ENCODE measurements at regions not wholly inside any gene's neighbourhood (a gene's known extent, or its start where the extent isn't known, plus 50 kb on each side); places are given as distances from the start of the nearest gene placed in this dataset.

DNA sequence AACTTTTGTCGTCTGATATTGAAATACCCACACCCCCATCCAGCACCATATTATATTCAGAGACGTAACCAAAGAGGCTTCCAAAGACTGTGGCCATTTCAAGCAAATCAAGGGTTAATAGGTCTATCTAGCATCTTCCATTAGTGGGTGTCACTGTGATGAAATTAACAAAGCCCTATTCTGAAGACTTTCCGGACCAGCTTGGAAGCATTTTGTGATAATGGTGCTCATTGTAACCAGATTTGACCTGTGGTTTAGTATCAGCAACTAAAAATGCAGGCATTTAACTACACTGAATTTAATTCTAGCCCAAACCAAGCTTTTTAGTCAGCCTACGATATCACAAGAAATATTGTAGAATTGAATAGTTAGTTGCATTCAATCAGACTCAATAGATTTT is 309.7 kb upstream of the TENM3 start:
- Histone ChIP-seq H3K9me2 (replicated peaks; ENCODE audit: insufficient read depth, low read length) (no peaks in the 10 kb centered on the region), H3F3A (ENCODE audit: insufficient read depth, low read length) (no peaks in the 10 kb centered on the region), H3K4me1 (ENCODE audit: low read length) (no peaks in the 10 kb centered on the region), H3K27ac (ENCODE audit: low read length) (no peak overlapping the region), H3K4me3 (ENCODE audit: low read length) (no peak overlapping the region), H4K20me1 (ENCODE audit: insufficient read depth, low read length) (no peaks in the 10 kb centered on the region), H3K9ac (ENCODE audit: low read length) (no peak overlapping the region), H3K79me2 (ENCODE audit: low read length) (no peaks in the 10 kb centered on the region), H2AFZ (ENCODE audit: low read length) (no peak overlapping the region), H3K4me2 (ENCODE audit: low read depth, low read length) (no peak overlapping the region), H3K36me3 (replicated peaks; ENCODE audit: insufficient read depth, low read length) (no peaks in the 10 kb centered on the region), H3K9me3 (replicated peaks; ENCODE audit: insufficient read depth, low read length) (no peaks in the 10 kb centered on the region), H3K27me3 (replicated peaks; ENCODE audit: insufficient read depth, low read length) (no peaks in the 10 kb centered on the region)
- no peak for DNase-seq
- no peak for TF ChIP-seq CTCF (IDR thresholded peaks at IDR 0.05; ENCODE audit: low read length)
- TF ChIP-seq EZH2 (optimal IDR thresholded peaks at IDR 0.05; ENCODE audit: low read depth, low read length) = no peak
- TF ChIP-seq EZH2phosphoT487 (IDR thresholded peaks at IDR 0.05; ENCODE audit: low read length) = no peak

DNA sequence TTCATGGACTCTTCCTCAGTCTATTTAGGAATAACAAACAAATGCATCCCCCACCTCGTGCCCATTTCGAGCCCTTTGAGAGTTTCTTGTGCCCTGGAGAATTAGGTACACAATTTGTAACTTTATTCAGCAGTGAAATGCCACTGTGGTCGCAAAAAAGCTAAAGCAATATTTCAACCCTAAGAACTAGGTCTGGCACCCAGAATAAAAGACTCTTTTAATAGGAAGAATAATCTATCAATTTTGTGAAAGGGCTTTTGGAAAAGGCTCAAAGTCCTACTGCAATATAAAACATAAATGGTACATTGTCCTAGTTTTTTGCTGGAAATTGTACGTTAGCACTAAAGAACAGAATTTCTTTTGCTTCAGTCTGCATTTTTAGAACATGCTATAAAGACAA is 304.6 kb upstream of the TENM3 start:
- TF ChIP-seq EZH2 (optimal IDR thresholded peaks at IDR 0.05; ENCODE audit: low read depth, low read length) (no peak), CTCF (IDR thresholded peaks at IDR 0.05; ENCODE audit: low read length) (no peak), EZH2phosphoT487 (IDR thresholded peaks at IDR 0.05; ENCODE audit: low read length) (no peak)
- no peaks in the 10 kb centered on the region for H3K36me3 ChIP-seq (replicated peaks; ENCODE audit: insufficient read depth, low read length)
- H3K9ac ChIP-seq (ENCODE audit: low read length) = no peak overlapping the region
- no peak for DNase-seq
- H3K27me3 ChIP-seq (replicated peaks; ENCODE audit: insufficient read depth, low read length) = no peaks in the 10 kb centered on the region
- H3K4me1 ChIP-seq (ENCODE audit: low read length) = no peaks in the 10 kb centered on the region
- H3K4me2 ChIP-seq (ENCODE audit: low read depth, low read length) = no peak overlapping the region
- H3K4me3 ChIP-seq (ENCODE audit: low read length) = no peak overlapping the region
- H3K27ac ChIP-seq (ENCODE audit: low read length) = no peak overlapping the region
- H2AFZ ChIP-seq (ENCODE audit: low read length) = no peak overlapping the region
- H3K79me2 ChIP-seq (ENCODE audit: low read length) = no peaks in the 10 kb centered on the region
- no peaks in the 10 kb centered on the region for H4K20me1 ChIP-seq (ENCODE audit: insufficient read depth, low read length)
- no peaks in the 10 kb centered on the region for H3K9me3 ChIP-seq (replicated peaks; ENCODE audit: insufficient read depth, low read length)
- no peaks in the 10 kb centered on the region for H3F3A ChIP-seq (ENCODE audit: insufficient read depth, low read length)
- H3K9me2 ChIP-seq (replicated peaks; ENCODE audit: insufficient read depth, low read length) = no peaks in the 10 kb centered on the region

DNA sequence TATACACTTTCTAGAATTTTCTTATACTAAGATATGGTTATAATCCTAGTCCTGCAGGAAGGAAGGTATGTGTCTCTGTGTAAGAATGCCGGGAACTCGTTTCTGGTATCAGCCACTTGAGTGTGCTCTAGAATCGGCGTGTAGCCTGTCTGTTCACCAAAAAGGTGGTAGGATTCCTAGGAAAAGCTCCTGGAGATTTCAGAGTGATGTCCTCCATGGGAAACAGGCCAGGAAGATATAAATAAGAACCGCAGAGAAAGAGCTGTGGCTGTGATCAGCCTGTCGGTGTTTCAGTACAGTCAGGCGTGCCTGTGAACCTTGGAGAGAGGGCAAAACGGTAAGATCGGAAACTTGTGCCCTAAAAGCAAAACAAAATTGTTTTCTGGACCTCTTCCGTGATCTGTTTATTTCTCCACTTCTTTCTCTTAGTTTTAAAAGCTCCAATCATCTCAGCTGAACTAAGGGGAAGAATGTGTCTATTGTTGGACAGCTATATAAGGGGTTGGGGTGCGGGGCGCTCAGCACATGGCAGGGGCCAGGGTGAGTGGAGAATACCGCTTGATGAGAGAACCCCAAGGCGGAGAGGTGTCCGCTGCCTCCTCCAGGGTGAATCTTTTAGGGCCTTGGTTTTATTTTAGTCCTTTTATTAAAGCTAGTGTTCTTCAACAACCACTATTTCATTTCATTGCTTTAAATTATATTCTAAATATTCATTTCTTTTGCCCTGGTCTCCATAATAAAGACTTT is 303.8 kb upstream of the TENM3 start:
- Histone ChIP-seq H3K4me3 (ENCODE audit: low read length) (no peak overlapping the region), H3K9ac (ENCODE audit: low read length) (no peak overlapping the region), H3K9me3 (replicated peaks; ENCODE audit: insufficient read depth, low read length) (no peaks in the 10 kb centered on the region), H3K36me3 (replicated peaks; ENCODE audit: insufficient read depth, low read length) (no peaks in the 10 kb centered on the region), H4K20me1 (ENCODE audit: insufficient read depth, low read length) (no peaks in the 10 kb centered on the region), H3K4me1 (ENCODE audit: low read length) (no peaks in the 10 kb centered on the region), H3F3A (ENCODE audit: insufficient read depth, low read length) (no peaks in the 10 kb centered on the region), H3K4me2 (ENCODE audit: low read depth, low read length) (no peak overlapping the region), H3K27me3 (replicated peaks; ENCODE audit: insufficient read depth, low read length) (no peaks in the 10 kb centered on the region), H3K9me2 (replicated peaks; ENCODE audit: insufficient read depth, low read length) (no peaks in the 10 kb centered on the region), H3K79me2 (ENCODE audit: low read length) (no peaks in the 10 kb centered on the region), H2AFZ (ENCODE audit: low read length) (no peak overlapping the region), H3K27ac (ENCODE audit: low read length) (no peak overlapping the region)
- TF ChIP-seq EZH2phosphoT487 (IDR thresholded peaks at IDR 0.05; ENCODE audit: low read length) (no peak), CTCF (IDR thresholded peaks at IDR 0.05; ENCODE audit: low read length) (no peak), EZH2 (optimal IDR thresholded peaks at IDR 0.05; ENCODE audit: low read depth, low read length) (no peak)
- DNase-seq = no peak

Data from MM.1S (cell line).